ENCODE measurements at regions not wholly inside any gene's neighbourhood (a gene's known extent, or its start where the extent isn't known, plus 50 kb on each side); places are given as distances from the start of the nearest gene placed in this dataset.

GRCh38 chr12:14148489-14149270 is 167.3 kb upstream of the GRIN2B start:
- H3K4me3 Mint-ChIP-seq (ENCODE audit: unreplicated experiment), result no peak overlapping the region
- DNase-seq (ENCODE audit: low read depth), result no peak
- peaks cover 4% of the 10 kb centered on the region for H3K27me3 Mint-ChIP-seq (ENCODE audit: low read depth, unreplicated experiment)
- H3K4me2 ChIP-seq (ENCODE audit: low read length), result no peak overlapping the region
- no peaks in the 10 kb centered on the region for H3K36me3 Mint-ChIP-seq (ENCODE audit: low read depth, unreplicated experiment)
- no peaks in the 10 kb centered on the region for H3K79me2 ChIP-seq (ENCODE audit: insufficient read depth, low read length)
- no peaks in the 10 kb centered on the region for H3K4me1 Mint-ChIP-seq (ENCODE audit: low read depth, unreplicated experiment)
- H4K20me1 ChIP-seq (ENCODE audit: insufficient read depth, low read length), result no peaks in the 10 kb centered on the region
- H3K9me3 Mint-ChIP-seq (ENCODE audit: unreplicated experiment), result no peaks in the 10 kb centered on the region
- H3K9me3 ChIP-seq (ENCODE audit: insufficient read depth, low read depth, low read length), result no peaks in the 10 kb centered on the region
- TF ChIP-seq CTCF (IDR thresholded peaks at IDR 0.05; ENCODE audit: insufficient read depth, low read depth, low read length) (no peak), EZH2 (IDR thresholded peaks at IDR 0.05; ENCODE audit: insufficient read depth, low read length) (no peak)
- no peak overlapping the region for H2AFZ ChIP-seq (ENCODE audit: low read depth, low read length)
- H3K27ac ChIP-seq (ENCODE audit: low read depth, low read length), result no peak overlapping the region
- H3K4me3 ChIP-seq (ENCODE audit: insufficient read depth, low read depth, low read length), result no peak overlapping the region
- H3K4me1 ChIP-seq (ENCODE audit: insufficient read depth, low read length), result no peaks in the 10 kb centered on the region
- no peaks in the 10 kb centered on the region for H3K27me3 ChIP-seq (ENCODE audit: insufficient read depth, low read length)
- no peak overlapping the region for H3K9ac ChIP-seq (ENCODE audit: low read length)
- no peak overlapping the region for H3K27ac Mint-ChIP-seq (ENCODE audit: unreplicated experiment)
- FAIRE-seq, result no peak
- no peaks in the 10 kb centered on the region for H3K36me3 ChIP-seq (ENCODE audit: insufficient read depth, low read length)

- H3K9me3 ChIP-seq (ENCODE audit: insufficient read depth, low read depth, low read length), result no peaks in the 10 kb centered on the region
- Mint-ChIP-seq H3K9me3 (ENCODE audit: unreplicated experiment) (peaks cover 4% of the 10 kb centered on the region), H3K27ac (ENCODE audit: unreplicated experiment) (no peak overlapping the region), H3K36me3 (ENCODE audit: low read depth, unreplicated experiment) (no peaks in the 10 kb centered on the region), H3K4me1 (ENCODE audit: low read depth, unreplicated experiment) (no peaks in the 10 kb centered on the region), H3K27me3 (ENCODE audit: low read depth, unreplicated experiment) (peaks cover 7% of the 10 kb centered on the region), H3K4me3 (ENCODE audit: unreplicated experiment) (no peak overlapping the region)
- H3K9ac ChIP-seq (ENCODE audit: low read length), result no peak overlapping the region
- H4K20me1 ChIP-seq (ENCODE audit: insufficient read depth, low read length), result no peaks in the 10 kb centered on the region
- H3K27ac ChIP-seq (ENCODE audit: low read depth, low read length), result no peak overlapping the region
- H3K4me1 ChIP-seq (ENCODE audit: insufficient read depth, low read length), result no peaks in the 10 kb centered on the region
- no peak overlapping the region for H3K4me2 ChIP-seq (ENCODE audit: low read length)
- DNase-seq (ENCODE audit: low read depth) (no peak), FAIRE-seq (no peak)
- H2AFZ ChIP-seq (ENCODE audit: low read depth, low read length), result no peak overlapping the region
- H3K79me2 ChIP-seq (ENCODE audit: insufficient read depth, low read length), result no peaks in the 10 kb centered on the region
- no peak overlapping the region for H3K4me3 ChIP-seq (ENCODE audit: insufficient read depth, low read depth, low read length)
- H3K27me3 ChIP-seq (ENCODE audit: insufficient read depth, low read length), result no peaks in the 10 kb centered on the region
- TF ChIP-seq EZH2 (IDR thresholded peaks at IDR 0.05; ENCODE audit: insufficient read depth, low read length), result no peak
- TF ChIP-seq CTCF (IDR thresholded peaks at IDR 0.05; ENCODE audit: insufficient read depth, low read depth, low read length), result no peak
- no peaks in the 10 kb centered on the region for H3K36me3 ChIP-seq (ENCODE audit: insufficient read depth, low read length)
These were observed 172.4 kb upstream of the GRIN2B start for GRCh38 chr12:14153803-14154202.

DNA sequence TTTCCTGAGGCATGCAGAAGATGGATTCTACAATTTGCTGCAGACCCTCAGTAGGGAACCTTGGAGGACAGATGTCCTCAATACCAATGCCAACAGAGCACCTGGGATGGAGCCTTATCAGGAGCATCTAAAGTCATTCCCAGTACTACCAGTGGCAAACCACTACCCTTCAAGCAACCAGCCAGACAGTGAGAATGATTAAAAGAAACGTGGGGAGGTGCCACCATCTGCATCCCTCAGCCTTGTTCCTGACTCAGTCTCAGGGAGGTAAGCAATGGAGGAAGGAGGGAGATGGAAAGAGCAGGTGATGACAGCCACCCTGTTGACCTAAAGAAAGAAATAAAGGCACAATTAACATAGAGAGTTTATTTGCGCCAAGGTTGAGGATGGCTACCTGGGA is 175.2 kb upstream of the GRIN2B start:
- Histone ChIP-seq H3K4me1 (ENCODE audit: insufficient read depth, low read length) (no peaks in the 10 kb centered on the region), H3K27ac (ENCODE audit: low read depth, low read length) (no peak overlapping the region), H3K9me3 (ENCODE audit: insufficient read depth, low read depth, low read length) (no peaks in the 10 kb centered on the region), H3K4me3 (ENCODE audit: insufficient read depth, low read depth, low read length) (no peak overlapping the region), H3K27me3 (ENCODE audit: insufficient read depth, low read length) (no peaks in the 10 kb centered on the region), H2AFZ (ENCODE audit: low read depth, low read length) (no peak overlapping the region), H4K20me1 (ENCODE audit: insufficient read depth, low read length) (no peaks in the 10 kb centered on the region), H3K36me3 (ENCODE audit: insufficient read depth, low read length) (no peaks in the 10 kb centered on the region), H3K79me2 (ENCODE audit: insufficient read depth, low read length) (no peaks in the 10 kb centered on the region), H3K9ac (ENCODE audit: low read length) (no peak overlapping the region), H3K4me2 (ENCODE audit: low read length) (no peak overlapping the region)
- H3K27ac Mint-ChIP-seq (ENCODE audit: unreplicated experiment), result no peak overlapping the region
- no peak for FAIRE-seq
- DNase-seq (ENCODE audit: low read depth), result no peak
- H3K4me3 Mint-ChIP-seq (ENCODE audit: unreplicated experiment), result no peak overlapping the region
- peaks cover 4% of the 10 kb centered on the region for H3K9me3 Mint-ChIP-seq (ENCODE audit: unreplicated experiment)
- no peak for TF ChIP-seq EZH2 (IDR thresholded peaks at IDR 0.05; ENCODE audit: insufficient read depth, low read length)
- TF ChIP-seq CTCF (IDR thresholded peaks at IDR 0.05; ENCODE audit: insufficient read depth, low read depth, low read length), result no peak
- H3K4me1 Mint-ChIP-seq (ENCODE audit: low read depth, unreplicated experiment), result no peaks in the 10 kb centered on the region
- peaks cover 5% of the 10 kb centered on the region for H3K27me3 Mint-ChIP-seq (ENCODE audit: low read depth, unreplicated experiment)
- H3K36me3 Mint-ChIP-seq (ENCODE audit: low read depth, unreplicated experiment), result no peaks in the 10 kb centered on the region
